IPS DF 6.9 (cell line): ENCODE measurements at regions not wholly inside any gene's neighbourhood (a gene's known extent, or its start where the extent isn't known, plus 50 kb on each side); places are given as distances from the start of the nearest gene placed in this dataset.
"Not testable (repeated sequence)": the region's sequence is repeated elsewhere in the genome, so short reads cannot be mapped to it uniquely, and the experiment has no call there.

ENCODE experiments used
- DNase-seq: peaks from one replicate; pipeline ENCODE4 v3.0.0-alpha.2; 2013; ENCODE audit warnings: low read depth, low spot score
- H3K27ac ChIP-seq: one replicate; pipeline ENCODE4 v1.5.1; 2013; ENCODE audit warnings: low read length, control low read depth
- H3K27me3 ChIP-seq: 2 replicates; pipeline ENCODE4 v1.6.1; 2013; ENCODE audit warnings: mild to moderate bottlenecking, low read length; ENCODE audit not compliant: control insufficient read depth, insufficient read depth
- H3K36me3 ChIP-seq: 2 replicates; pipeline ENCODE4 v1.6.1; 2013; ENCODE audit warnings: low read length; ENCODE audit not compliant: control insufficient read depth, insufficient read depth
- H3K4me1 ChIP-seq: 2 replicates; pipeline ENCODE4 v1.6.1; 2013; ENCODE audit warnings: low read length; ENCODE audit not compliant: control insufficient read depth, insufficient read depth
- H3K4me3 ChIP-seq: 2 replicates; pipeline ENCODE4 v1.5.1; 2013; ENCODE audit warnings: mild to moderate bottlenecking, low read length
- H3K9me3 ChIP-seq: 2 replicates; pipeline ENCODE4 v1.6.1; 2013; ENCODE audit warnings: low read length, inconsistent platforms; ENCODE audit not compliant: control insufficient read depth, insufficient read depth
- WGBS: extraction: QIAGEN DNeasy Blood & Tissue Kit; methylation state at CpG from one replicate; pipeline ENCODE4 v1.1.7; 2013; ENCODE audit warnings: mixed read lengths, missing lambda C conversion rate; ENCODE audit not compliant: insufficient read length, insufficient coverage; 5-methylcytosine and 5-hydroxymethylcytosine counted together

- Histone ChIP-seq H3K27ac (no peak overlapping the region), H3K4me3 (peak overlapping the region; percentile 42; the same call in 1 of the 2 replicates), H3K9me3 (no peaks in the 10 kb centered on the region), H3K27me3 (peaks cover 8% of the 10 kb centered on the region; the same call in 1 of the 2 replicates), H3K4me1 (peaks cover 1% of the 10 kb centered on the region; the same call in 1 of the 2 replicates), H3K36me3 (no peaks in the 10 kb centered on the region)
- WGBS: no CpG with 5 or more reads among the region's 56 CpGs
- DNase-seq: no peak
Observed at GRCh38 chr2:132009874-132010521, 151.8 kb downstream of the ANKRD30BL start.

DNA sequence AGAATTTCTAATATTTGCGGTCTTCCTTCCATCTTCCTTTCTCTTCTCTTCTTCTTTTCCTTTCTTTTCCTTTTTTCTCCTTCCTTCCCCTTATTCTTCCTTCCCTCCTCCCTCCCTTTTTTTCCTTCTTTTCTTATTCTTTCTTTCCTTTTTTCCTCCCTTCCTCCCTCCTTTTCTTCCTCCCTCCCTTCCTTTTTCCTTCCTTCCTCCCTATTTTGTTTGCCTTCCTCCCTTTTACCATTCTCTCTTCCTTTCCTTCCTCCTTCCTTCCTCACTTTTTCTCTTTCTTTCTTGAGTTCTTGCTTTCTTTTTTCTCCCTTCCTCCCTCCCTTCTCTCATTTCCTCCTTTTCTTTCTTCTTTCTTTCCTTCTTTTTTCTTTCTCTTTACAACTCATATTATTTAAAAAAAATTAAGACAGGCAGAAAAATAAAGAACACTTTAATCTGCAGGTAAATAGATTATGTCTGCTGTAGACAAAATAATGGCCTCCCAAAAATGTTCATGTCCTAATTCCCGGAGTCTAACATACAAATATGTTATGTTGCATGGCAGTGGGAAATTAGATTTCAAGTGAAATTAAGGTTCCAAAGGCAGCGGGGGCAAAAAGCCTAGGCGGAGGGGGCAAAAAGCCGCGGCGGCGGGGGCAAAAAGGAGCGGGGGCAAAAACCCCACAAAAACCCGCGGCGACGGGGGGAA lies 152.4 kb downstream of the ANKRD30BL start:
- no CpG with 5 or more reads among the region's 13 CpGs for WGBS
- Histone ChIP-seq H3K4me3 (peak overlapping the region; percentile 42; the same call in 1 of the 2 replicates), H3K36me3 (no peaks in the 10 kb centered on the region), H3K4me1 (peaks cover 1% of the 10 kb centered on the region; the same call in 1 of the 2 replicates), H3K27ac (no peak overlapping the region), H3K9me3 (no peaks in the 10 kb centered on the region), H3K27me3 (peaks cover 8% of the 10 kb centered on the region; the same call in 1 of the 2 replicates)
- DNase-seq: no peak

GRCh38 chr2:131990751-131991150 lies 171.0 kb downstream of the ANKRD30BL start:
- not testable (repeated sequence) for H3K27me3 ChIP-seq, H3K27ac ChIP-seq, H3K36me3 ChIP-seq, DNase-seq, H3K9me3 ChIP-seq, H3K4me1 ChIP-seq, H3K4me3 ChIP-seq
- WGBS: no CpG with 5 or more reads among the region's 1 CpG

- H3K4me1 ChIP-seq, H3K36me3 ChIP-seq, H3K4me3 ChIP-seq, H3K27ac ChIP-seq, H3K27me3 ChIP-seq, H3K9me3 ChIP-seq, DNase-seq: not testable (repeated sequence)
- WGBS: no CpG with 5 or more reads among the region's 10 CpGs
Observed at GRCh38 chr2:131966671-131967070, 195.1 kb downstream of the ANKRD30BL start.

- H3K27ac ChIP-seq: no peak overlapping the region
- no peaks in the 10 kb centered on the region for H3K36me3 ChIP-seq
- no peak overlapping the region for H3K4me3 ChIP-seq
- no peaks in the 10 kb centered on the region for H3K9me3 ChIP-seq
- WGBS: no CpG with 5 or more reads among the region's 32 CpGs
- DNase-seq: no peak
- H3K4me1 ChIP-seq: no peaks in the 10 kb centered on the region
- no peaks in the 10 kb centered on the region for H3K27me3 ChIP-seq
Observed at GRCh38 chr2:131966256-131966655, 195.5 kb downstream of the ANKRD30BL start.

DNA sequence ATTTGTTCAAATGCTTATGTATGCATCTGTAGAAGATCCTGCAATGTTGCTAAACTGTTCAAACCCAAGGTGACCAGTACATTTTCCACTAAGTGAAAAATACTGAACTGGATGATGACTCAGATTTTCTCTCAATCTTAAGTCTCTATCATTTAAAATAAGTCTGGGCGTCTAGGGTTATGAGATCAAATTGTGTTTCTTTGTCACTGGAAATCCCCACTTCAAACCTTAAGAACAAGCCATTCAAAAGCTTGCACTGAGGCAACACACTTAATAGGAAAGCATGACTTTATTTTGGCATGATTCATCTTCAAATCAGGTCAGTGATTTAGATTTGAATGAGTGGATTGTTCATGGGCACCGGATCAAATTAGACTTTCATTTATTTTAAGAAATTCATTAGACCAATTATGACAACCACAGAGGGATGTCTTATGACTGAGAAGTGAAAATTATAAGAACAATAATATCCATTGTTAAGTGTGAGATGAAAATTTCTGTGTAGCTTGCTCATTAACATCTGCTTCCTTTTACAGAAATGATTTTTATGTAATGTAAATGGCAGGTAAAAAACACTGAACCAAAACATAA lies 203.6 kb downstream of the ANKRD30BL start:
- H3K4me3 ChIP-seq, H3K4me1 ChIP-seq, H3K27me3 ChIP-seq, H3K27ac ChIP-seq, H3K36me3 ChIP-seq, H3K9me3 ChIP-seq, DNase-seq: not testable (repeated sequence)
- no CpG with 5 or more reads among the region's 2 CpGs for WGBS

DNA sequence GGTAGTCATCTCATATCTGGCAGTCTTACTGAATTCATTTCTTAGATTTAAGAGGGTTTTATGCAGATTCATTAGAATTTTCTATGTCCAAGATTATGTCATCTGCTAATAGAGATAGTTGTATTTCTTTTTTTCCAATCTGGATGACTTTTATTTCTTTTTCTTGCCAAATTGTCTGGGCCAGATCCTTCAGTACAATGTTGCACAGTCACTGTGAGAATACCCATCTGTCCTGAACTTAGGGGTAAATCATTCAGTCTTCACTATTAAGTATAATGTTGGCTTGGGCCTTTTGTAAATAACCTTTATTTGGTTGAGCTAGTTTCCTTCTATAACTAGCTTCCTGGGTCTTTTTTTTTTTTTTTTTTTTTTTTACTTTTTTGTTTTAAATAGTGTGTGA lies 213.1 kb downstream of the ANKRD30BL start:
- not testable (repeated sequence) for H3K27me3 ChIP-seq, H3K4me1 ChIP-seq, H3K4me3 ChIP-seq, DNase-seq, H3K36me3 ChIP-seq, H3K27ac ChIP-seq, H3K9me3 ChIP-seq

DNA sequence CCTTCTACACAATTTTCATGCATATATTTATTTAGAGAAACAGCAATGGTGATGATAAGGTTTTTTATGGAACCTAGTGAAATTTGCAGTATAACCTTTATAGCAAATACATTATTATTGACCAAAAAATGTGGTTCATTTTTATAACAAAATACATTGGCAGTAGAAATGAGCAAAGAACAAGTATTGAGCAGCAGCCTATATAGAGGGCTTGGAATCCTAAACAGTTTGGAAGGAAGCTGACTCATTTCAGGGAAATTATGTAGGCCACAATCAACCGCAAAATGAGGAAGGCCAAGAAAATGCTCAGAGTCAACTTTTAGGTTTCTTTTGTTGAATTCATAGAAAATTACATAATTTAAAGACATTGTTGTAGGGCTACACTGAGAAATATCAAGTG lies 238.5 kb downstream of the ANKRD30BL start:
- not testable (repeated sequence) for H3K9me3 ChIP-seq, DNase-seq, H3K27me3 ChIP-seq, H3K36me3 ChIP-seq, H3K4me3 ChIP-seq, H3K4me1 ChIP-seq, H3K27ac ChIP-seq
- no CpG with 5 or more reads among the region's 1 CpG for WGBS

- not testable (repeated sequence) for H3K9me3 ChIP-seq, H3K27ac ChIP-seq, H3K27me3 ChIP-seq, H3K36me3 ChIP-seq, DNase-seq, H3K4me1 ChIP-seq, H3K4me3 ChIP-seq
- WGBS: no CpG with 5 or more reads among the region's 2 CpGs
Observed at GRCh38 chr2:131922854-131923253, 238.9 kb downstream of the ANKRD30BL start.
